Keratinocyte (primary cell): ENCODE measurements at regions not wholly inside any gene's neighbourhood (a gene's known extent, or its start where the extent isn't known, plus 50 kb on each side); places are given as distances from the start of the nearest gene placed in this dataset.

Experiments used
- CTCF ChIP-seq, 3 experiments: IDR thresholded peaks in 1 of 3; conservative IDR thresholded peaks in 1 of 3; optimal IDR thresholded peaks in 1 of 3; 2 replicates in 2 of 3; 3 replicates in 1 of 3; pipeline versions ENCODE3 to v1.5.1; 2011; ENCODE audit warnings: low read length in 3 of 3, mild to moderate bottlenecking in 3 of 3, moderate library complexity in 2 of 3, control low read depth in 1 of 3, inconsistent platforms in 1 of 3; ENCODE audit not compliant: insufficient read depth in 2 of 3; ENCODE audit errors: extremely low read depth in 1 of 3
- EZH2 ChIP-seq: IDR thresholded peaks from one replicate; pipeline ENCODE4 v1.6.1; 2012; ENCODE audit warnings: inconsistent platforms, mild to moderate bottlenecking, low read length, moderate library complexity

- TF ChIP-seq CTCF (optimal IDR thresholded peaks at IDR 0.05 in 1 of 3, IDR thresholded peaks at IDR 0.05 in 1 of 3, conservative IDR thresholded peaks at IDR 0.05 in 1 of 3; ENCODE audit: extremely low read depth in 1 of 3, insufficient read depth in 2 of 3, low read length in 3 of 3): no peak
- no peak for TF ChIP-seq EZH2
These were observed 1704.8 kb upstream of the CDH9 start for GRCh38 chr5:28743025-28743715.
